Esophagus squamous epithelium (tissue), 5 donors: ENCODE measurements at regions not wholly inside any gene's neighbourhood (a gene's known extent, or its start where the extent isn't known, plus 50 kb on each side); places are given as distances from the start of the nearest gene placed in this dataset.

Experiments used
- DNase-seq: peaks from one replicate; lab custom pipeline; 2025; lab: John Stamatoyannopoulos, UW
- H3K27ac ChIP-seq, 4 donors: fragments of 200-600 bp; sonication (generic); one replicate each; pipeline ENCODE4 v1.5.1; 2016 to 2019; ENCODE audit warnings: mild to moderate bottlenecking in 1 of 4
- H3K27me3 ChIP-seq, 4 donors: fragments of 200-600 bp; sonication (generic); 1 replicate in 3 of 4; 2 replicates in 1 of 4; pipeline versions ENCODE4 v1.5.1 to v1.6.0; 2017 to 2021; ENCODE audit warnings: antibody characterized with exemption in 1 of 4
- H3K36me3 ChIP-seq, 3 donors: fragments of 200-600 bp; sonication (generic); one replicate each; pipeline ENCODE4 v1.5.1; 2016 to 2019
- H3K4me1 ChIP-seq, 3 donors: fragments of 200-600 bp; sonication (generic); one replicate each; pipeline ENCODE4 v1.5.1; 2017 to 2019
- H3K4me3 ChIP-seq, 4 donors: fragments of 200-600 bp; sonication (generic); 1 replicate in 3 of 4; 2 replicates in 1 of 4; pipeline ENCODE4 v1.5.1; 2016 to 2019; ENCODE audit warnings: mild to moderate bottlenecking in 2 of 4, moderate library complexity in 1 of 4
- H3K9me3 ChIP-seq, 3 donors: fragments of 200-600 bp; sonication (generic); one replicate each; pipeline ENCODE4 v1.5.1; 2016 to 2019
- CTCF ChIP-seq, 6 experiments: fragments of 450-650 bp in 4 of 6; fragments of 200-600 bp in 2 of 6; sonication (generic) in 2 of 6; IDR thresholded peaks; one replicate each; pipeline ENCODE4 v1.5.1; 2016 to 2019; ENCODE audit warnings: antibody characterized with exemption in 6 of 6, mild to moderate bottlenecking in 4 of 6, moderate library complexity in 4 of 6
- POLR2A ChIP-seq, 4 donors: fragments of 450-650 bp; IDR thresholded peaks; one replicate each; pipeline ENCODE4 v1.6.1; 2017; ENCODE audit warnings: antibody characterized with exemption in 4 of 4, mild to moderate bottlenecking in 4 of 4, moderate library complexity in 3 of 4
- WGBS, 2 donors: methylation state at CpG; one replicate each; pipeline ENCODE4 v1.1.5; 2018; 5-methylcytosine and 5-hydroxymethylcytosine counted together
- intact Hi-C: fragments of 100-400 bp; cut with DNase I; formaldehyde crosslinking; loops from one replicate; pipeline ENCODE4 v1.15.0; 2022
- donor health status: DM: yes; HTN: yes; CAD: no.

- WGBS, 2 donors: 32 to 67% methylated on average over 1 of the region's 1 CpG
- intact Hi-C loops: no loop called here
- Histone ChIP-seq H3K9me3 (no peaks in the 10 kb centered on the region), H3K27me3 (no peaks in the 10 kb centered on the region), H3K36me3 (no peaks in the 10 kb centered on the region), H3K4me3 (no peak overlapping the region), H3K27ac (peak overlapping the region in 1 of 4 donors; percentile 38), H3K4me1 (peaks cover 0 to 36% (median 6%) of the 10 kb centered on the region in 3 donors)
- TF ChIP-seq CTCF (IDR thresholded peaks at IDR 0.05): no peak
- TF ChIP-seq POLR2A (IDR thresholded peaks at IDR 0.05): no peak
- DNase-seq: no peak
These were observed 167.0 kb upstream of the CPEB2 start for GRCh38 chr4:14835288-14835687.

- H3K9me3 ChIP-seq: no peaks in the 10 kb centered on the region
- no peaks in the 10 kb centered on the region for H3K27me3 ChIP-seq
- no peak for DNase-seq
- WGBS, 2 donors: 78 to 91% methylated on average over 3 of the region's 3 CpGs
- no peak for TF ChIP-seq POLR2A (IDR thresholded peaks at IDR 0.05)
- no peak for TF ChIP-seq CTCF (IDR thresholded peaks at IDR 0.05)
- H3K4me3 ChIP-seq: no peak overlapping the region
- no peaks in the 10 kb centered on the region for H3K36me3 ChIP-seq
- H3K27ac ChIP-seq: peak overlapping the region in 1 of 4 donors; percentile 38
- H3K4me1 ChIP-seq: peaks cover 0 to 31% (median 6%) of the 10 kb centered on the region in 3 donors
- intact Hi-C loops: no loop called here
These were observed 166.4 kb upstream of the CPEB2 start for GRCh38 chr4:14835708-14836425.

- no peaks in the 10 kb centered on the region for H3K27me3 ChIP-seq
- DNase-seq: no peak
- no peak for TF ChIP-seq POLR2A (IDR thresholded peaks at IDR 0.05)
- TF ChIP-seq CTCF (IDR thresholded peaks at IDR 0.05): no peak
- intact Hi-C loops: no loop called here
- no peak overlapping the region for H3K4me3 ChIP-seq
- WGBS, 2 donors: 69 to 83% methylated on average over 4 of the region's 4 CpGs
- no peaks in the 10 kb centered on the region for H3K36me3 ChIP-seq
- H3K27ac ChIP-seq: no peak overlapping the region
- peaks cover 0 to 33% (median 4%) of the 10 kb centered on the region in 3 donors for H3K4me1 ChIP-seq
- H3K9me3 ChIP-seq: no peaks in the 10 kb centered on the region
These were observed 164.4 kb upstream of the CPEB2 start for GRCh38 chr4:14837860-14838259.

GRCh38 chr4:14841801-14842768 is 160.2 kb upstream of the CPEB2 start:
- Histone ChIP-seq H3K27ac (peak overlapping the region in 3 of 4 donors; percentile 27 to 66 (median 46)), H3K4me3 (no peak overlapping the region), H3K36me3 (no peaks in the 10 kb centered on the region), H3K9me3 (no peaks in the 10 kb centered on the region), H3K27me3 (no peaks in the 10 kb centered on the region), H3K4me1 (peaks cover 0 to 17% (median 4%) of the 10 kb centered on the region in 3 donors)
- 62 to 65% methylated on average over 4 to 6 of the region's 6 CpGs for WGBS, 2 donors
- intact Hi-C loops: no loop called here
- DNase-seq: no peak
- no peak for TF ChIP-seq POLR2A (IDR thresholded peaks at IDR 0.05)
- no peak for TF ChIP-seq CTCF (IDR thresholded peaks at IDR 0.05)
